ENCODE measurements at regions not wholly inside any gene's neighbourhood (a gene's known extent, or its start where the extent isn't known, plus 50 kb on each side); places are given as distances from the start of the nearest gene placed in this dataset.
"Not testable (repeated sequence)": the region's sequence is repeated elsewhere in the genome, so short reads cannot be mapped to it uniquely, and the experiment has no call there.

DNA sequence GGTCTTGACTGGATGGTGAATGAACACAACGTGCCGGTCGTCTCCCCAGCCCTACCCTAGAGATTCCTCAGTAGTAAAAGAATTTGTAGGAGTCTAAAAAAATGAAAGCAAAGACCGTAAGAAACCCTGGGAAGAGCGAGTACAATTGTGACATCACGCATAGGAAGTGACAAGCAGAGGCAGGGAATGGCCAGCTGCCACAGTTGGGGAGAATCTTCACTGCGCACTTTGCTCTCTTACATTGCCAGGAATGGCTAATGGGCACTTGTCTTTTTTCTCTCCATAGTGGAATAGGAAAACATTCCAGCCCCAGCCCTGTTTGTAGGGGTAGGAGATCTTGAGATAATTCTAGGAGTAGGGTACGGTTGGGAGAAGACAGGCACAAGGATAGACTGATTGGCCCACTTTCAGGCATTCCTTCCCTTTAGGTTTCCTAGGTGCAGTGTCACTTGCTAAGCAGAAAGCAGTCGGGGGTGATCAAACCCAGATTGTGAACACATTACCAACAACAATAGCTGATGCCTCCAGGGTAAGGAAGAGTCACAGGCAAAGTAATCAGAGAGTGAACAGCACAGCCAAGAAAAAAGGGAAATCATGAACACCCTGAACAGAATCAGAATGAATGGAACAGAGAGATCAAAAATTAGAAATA, 302.7 kb downstream of the MAN2A1 start:
- no peak for DNase-seq

DNA sequence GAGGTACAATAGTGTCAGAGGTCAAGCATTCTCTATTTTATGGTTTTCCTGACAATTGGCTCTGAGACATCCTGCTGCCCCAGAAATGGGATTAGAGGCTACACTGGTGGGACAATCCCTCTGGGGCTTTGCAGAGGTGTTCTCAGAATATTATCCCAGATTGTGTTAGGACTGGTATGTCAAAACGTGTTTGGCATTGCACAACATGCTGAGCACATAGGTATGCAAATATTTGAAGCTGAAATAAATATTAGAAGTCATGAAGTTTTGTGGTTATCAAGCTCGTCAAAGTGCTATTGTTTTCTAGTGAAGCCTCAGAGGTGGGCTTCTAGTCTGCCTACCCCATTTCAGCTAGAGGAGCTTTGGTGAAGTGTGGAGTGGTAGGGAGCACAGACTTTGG, 304.4 kb downstream of the MAN2A1 start:
- DNase-seq: no peak

DNA sequence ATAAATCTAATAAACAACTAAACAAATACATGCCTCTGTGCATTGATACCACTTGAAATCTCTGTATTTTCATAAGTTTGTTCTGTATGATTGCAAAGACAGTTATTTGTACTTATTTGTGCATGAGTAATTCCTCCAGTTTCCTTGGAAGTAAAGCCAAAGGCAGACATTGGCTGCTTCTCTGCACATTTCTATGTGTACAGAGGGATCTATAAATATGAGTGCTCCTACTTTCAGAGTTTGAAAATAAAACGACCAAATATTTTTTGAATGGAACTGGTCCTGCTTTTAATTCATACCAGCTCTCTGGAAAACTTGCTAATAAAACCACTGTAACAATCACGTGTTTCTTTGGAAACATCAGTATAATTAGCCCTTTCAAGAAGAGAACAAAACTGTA, 306.5 kb downstream of the MAN2A1 start:
- no peak for DNase-seq

DNA sequence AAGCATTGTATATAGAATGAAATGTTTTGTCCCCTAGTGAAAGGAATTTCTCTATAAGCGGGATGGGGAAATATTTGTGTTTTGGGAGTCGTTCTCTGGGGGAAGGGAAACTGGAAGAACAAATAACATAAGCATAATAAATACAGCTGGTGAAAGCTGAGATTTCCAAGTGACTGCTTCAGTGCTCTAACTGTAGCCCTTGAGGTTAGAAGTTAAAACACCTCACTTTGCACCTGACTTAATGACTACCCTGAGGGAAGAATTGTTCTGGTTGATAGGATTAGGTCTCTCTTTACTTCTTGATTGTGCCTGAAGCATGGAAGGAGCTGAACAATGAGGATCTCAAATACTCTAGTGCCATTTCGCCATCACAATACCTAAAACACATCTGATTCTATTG, 307.4 kb downstream of the MAN2A1 start:
- DNase-seq: no peak

DNA sequence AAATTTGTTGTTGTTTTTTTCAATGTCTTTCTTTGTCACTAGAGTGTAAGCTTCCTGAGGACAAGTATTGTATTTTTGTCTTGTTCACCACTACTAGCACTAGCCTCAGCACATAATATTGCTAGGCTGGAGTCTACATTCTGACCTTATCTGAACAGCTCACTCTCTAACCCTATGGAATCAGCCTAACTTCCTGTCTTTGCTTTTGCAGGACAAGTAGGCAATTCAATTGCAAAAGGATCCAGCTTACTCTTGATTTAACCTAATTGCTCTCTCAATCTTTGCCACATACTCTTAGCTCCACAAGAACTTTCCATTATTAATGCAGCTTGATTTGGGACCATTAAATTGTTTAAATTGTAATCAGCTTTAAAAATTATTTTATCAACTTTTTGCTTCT, 308.5 kb downstream of the MAN2A1 start:
- DNase-seq: no peak

DNA sequence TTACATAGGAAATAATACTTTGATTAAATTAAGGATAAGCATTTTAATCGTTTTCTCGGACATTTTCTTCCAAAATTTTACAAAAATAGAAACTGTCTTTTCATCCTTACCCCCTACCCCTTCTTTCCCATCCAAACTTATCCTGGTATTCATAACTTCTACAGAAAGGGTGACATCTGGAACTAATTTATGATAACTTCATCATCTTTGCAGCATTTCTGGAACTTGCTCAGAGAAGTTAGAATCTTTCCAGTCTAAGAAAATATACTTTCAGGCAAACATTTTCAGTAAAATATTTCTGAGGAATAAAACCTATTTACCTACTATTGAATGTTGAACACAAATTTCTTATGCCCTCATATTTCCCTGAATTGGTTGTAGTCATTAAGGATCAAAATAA, 309.0 kb downstream of the MAN2A1 start:
- DNase-seq: no peak

DNA sequence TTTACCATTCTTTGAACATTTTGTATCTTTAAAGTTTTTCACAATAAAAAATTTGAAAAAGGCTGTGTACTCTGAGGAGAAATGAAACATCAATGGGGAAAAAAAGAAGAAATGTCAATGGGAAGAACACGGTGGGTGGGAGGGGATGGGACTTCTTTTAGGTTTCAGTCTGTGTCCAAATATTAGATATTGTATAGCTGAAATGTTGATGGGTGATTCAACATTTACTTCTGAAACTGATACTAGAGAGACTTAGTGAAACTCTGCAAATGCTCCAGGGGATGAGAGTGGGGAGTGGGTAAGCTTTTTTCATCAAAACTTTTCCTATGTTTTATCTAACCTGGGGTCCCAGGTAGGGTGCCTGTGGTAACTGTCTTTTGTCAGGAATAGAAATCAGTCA, 311.9 kb downstream of the MAN2A1 start:
- no peak for DNase-seq

DNA sequence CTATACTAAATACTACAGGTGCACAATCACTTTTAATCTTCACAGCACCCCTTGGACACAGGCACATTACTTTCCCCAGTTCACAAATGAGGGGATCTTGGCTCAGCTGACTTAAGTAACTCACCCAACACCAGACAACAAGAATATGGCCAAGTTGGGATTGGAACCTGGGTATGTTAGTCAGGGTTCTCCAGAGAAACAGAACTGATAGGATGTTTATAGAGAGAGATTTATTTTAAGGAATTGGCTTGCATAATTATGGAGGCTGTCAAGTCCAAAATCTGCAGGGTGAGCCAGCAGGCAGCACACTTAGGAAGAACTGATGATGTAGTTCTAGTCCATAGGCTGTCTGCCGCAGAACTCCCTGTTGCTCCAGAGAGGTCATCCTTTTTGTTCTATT, 312.9 kb downstream of the MAN2A1 start:
- DNase-seq: no peak

DNA sequence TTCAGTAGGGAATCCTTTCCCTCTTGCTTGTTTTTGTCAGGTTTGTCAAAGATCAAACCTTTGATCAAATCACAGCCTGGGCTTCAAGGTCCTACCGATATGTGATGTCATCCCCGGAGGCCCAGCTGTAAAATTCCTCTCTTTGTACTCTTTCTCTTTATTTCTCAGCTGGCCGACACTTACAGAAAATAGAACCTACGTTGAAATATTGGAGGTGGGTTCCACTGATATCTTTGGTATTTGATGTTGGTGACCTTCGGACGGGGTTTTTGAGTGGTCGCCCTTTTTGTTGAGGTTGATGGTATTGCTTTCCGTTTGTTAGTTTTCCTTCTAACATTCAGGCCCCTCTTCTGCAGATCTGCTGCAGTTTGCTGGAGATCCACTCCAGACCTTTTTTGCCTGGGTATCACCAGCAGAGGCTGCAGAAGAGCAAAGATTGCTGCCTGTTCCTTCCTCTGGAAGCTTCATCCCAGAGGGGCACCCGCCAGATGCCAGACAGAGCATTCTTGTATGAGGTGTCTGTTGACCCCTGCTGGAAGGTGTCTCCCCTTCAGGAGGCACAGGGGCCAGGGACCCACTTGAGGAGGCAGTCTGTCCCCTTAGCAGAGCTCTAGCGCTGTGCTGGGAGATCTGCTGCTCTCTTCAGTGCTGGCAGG, 316.3 kb downstream of the MAN2A1 start:
- not testable (repeated sequence) for DNase-seq

DNA sequence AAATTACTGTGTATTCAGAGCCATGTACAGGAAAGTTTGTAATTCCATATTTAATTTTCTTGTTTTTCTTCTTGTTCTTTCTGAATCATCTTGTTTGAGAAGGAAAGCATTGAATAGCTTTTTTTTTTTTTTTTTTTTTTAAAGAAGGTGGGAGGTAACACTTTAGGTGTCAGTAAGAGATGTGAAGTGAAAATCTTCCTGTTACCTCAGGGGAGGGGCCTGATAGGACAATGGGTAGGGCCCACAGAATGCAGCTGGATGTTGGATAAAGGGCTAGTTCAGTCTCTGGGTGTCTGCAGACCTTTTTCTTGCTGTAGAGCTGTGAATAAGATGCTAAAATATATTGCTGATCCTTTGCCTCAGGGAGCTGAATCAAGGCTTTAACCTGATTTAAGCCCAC, 317.4 kb downstream of the MAN2A1 start:
- DNase-seq: no peak

DNA sequence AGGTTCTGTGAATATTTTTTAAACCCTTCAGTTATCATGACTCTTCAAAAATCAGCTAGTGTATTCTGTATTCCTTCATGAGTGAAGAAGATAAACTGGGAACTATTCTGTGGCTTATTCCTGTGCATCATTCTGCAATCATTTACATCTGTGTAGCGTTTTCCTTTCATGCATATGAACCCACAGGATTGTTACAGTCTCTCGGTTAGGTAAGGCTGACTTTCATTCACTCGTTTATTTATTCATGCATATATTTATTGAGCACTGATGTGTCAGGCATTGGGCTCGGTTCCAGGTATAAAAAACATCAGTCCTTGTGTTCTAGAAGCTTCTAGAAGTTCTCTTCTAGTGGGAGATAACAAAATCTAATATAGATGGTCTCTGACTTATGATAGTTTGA, 318.4 kb downstream of the MAN2A1 start:
- no peak for DNase-seq

DNA sequence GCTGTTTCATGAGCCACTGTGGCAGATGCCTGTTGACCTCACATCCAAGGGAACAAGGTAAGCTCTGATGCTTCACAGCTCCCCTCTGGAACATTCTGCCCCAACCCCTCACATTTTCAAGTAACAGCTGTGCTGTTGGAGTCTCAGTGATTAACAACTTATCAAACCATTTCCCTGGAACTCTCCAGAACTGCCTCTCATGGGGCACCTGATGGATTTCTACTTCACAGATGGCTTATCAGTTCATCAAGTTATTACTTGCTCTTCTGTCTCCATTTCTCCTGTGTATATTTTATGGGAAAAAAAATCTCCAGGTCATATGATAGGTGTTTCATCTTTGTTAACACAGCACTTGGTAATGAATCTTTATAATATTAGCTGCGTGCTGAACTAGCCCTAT, 322.4 kb downstream of the MAN2A1 start:
- no peak for DNase-seq

DNA sequence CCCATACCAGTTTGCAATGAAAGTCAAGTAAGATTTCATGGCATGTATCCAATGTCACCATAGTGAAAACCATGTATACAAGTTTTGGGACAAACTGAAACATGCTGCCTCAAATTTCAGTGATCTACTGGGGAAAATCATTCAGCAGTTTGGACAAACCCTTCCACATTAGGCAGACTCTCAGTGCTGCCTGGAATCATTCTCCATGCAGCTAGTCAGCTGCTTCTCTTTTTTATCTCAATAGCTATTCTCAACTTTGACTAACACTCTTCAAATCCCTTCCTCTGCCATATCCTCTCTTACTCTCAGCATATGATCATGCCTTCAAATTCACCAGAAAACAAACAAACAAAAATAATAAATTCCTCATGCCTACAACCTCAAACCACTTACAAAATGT, 323.3 kb downstream of the MAN2A1 start:
- DNase-seq: no peak

DNA sequence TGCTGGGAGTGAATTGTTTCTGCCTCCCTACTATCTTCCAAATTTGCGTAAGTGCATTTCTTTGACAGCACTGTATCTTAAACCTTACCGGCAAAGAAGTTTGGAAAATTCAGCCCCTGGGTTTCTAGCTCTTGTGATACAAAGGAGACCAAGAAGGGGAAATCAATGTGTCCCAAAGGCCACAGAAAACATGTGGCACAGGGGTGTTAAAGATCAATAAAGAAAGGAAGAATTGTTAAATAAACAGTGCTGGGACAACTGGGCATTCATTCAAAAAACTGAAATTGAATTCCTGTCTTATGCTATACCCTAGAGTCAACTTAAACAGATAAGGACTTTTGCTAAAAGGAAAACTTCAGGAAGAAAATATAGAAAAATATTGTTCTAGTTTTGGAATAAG, 328.1 kb downstream of the MAN2A1 start:
- no peak for DNase-seq

DNA sequence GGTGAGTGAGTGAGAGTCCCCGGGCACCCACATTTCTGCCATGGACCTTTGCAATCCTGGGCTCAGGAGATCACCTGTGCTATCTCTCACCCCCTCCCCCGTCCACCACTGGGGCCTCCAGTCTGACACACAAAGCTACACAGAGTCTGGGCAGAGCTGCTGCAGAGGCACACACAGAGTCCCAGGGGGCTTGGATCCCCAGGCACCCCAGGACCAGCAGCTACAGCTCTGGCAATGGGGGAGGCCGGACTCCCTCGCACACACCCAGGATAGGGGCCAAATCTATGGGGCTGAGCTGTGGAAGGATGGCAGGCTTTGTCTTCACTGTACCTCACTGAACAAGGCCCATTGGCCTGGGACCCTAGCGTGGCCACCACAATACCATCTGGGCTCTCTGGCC, 328.8 kb downstream of the MAN2A1 start:
- peak; percentile 27 for DNase-seq

DNA sequence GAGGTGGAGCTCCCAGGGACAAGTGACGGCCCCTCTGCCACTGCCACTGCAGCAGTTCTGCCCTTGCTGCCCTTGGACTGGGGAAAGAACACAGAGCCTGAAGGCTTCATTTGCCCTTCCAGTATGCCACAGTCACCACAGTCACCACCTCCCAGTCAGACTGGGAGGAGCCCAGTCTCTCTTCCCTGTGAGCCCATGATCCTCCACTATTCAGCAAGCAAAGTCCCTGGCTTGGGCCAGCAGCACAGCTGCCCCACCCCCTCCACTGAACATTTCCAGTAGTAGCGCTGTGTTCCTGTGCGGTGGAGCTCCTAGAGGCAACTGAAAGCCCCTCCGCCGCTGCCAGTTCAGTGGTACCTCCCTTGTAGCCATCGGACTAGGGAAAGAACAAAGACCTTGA, 329.4 kb downstream of the MAN2A1 start:
- DNase-seq: no peak

DNA sequence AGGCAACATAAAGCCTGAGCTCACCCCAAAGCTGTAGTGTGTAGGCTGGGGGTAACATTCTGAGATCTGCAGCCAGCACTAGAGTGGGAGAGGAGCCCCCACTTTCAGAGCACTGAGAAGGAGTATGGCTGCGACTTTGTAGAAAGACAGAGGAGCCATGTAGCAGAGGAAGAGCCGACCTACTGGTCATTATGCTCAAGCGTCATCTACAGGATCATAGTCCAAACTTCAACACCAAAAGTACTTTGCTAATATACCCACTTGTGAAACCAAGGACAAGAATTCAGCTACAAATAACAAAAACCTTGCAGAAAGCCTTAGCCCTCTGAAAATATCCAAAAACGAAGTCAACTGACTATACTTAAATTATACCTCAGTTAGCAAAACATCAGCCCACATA, 330.1 kb downstream of the MAN2A1 start:
- DNase-seq: no peak

DNA sequence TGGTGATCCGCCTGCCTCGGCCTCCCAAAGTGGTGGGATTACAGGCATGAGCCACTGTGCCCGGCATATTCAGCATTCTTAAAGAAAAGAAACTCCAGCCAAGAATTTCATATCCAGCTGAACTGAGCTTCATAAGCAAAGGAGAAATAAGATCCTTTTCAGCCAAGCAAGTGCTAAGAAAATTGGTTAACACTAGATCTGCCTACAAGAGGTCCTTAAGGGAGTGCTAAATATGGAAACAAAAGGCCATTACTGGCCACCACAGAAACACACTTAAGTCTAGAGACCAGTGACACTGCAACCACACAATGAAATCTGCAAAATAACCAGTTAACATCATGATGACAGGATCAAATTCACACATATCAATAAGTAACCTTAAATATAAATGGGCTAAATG, 331.5 kb downstream of the MAN2A1 start:
- DNase-seq: no peak

DNA sequence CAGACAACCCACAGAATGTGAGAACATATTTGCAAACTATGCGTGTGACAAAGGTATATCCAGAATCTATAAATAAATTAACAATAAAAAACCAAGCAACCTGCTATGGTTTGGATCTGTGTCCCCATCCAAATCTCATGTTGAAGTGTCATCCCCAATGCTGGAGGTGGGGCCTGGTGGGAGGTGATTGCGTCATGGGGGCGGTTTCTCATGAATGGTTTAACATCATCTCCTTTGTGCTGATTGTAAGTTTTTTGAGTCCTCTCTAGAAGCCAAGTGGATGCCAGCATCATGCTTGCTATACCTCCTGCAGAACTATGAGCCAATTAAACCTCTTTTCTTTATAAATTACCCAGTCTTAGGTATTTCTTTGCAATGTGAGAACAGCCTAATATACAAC, 335.4 kb downstream of the MAN2A1 start:
- no peak for DNase-seq

DNA sequence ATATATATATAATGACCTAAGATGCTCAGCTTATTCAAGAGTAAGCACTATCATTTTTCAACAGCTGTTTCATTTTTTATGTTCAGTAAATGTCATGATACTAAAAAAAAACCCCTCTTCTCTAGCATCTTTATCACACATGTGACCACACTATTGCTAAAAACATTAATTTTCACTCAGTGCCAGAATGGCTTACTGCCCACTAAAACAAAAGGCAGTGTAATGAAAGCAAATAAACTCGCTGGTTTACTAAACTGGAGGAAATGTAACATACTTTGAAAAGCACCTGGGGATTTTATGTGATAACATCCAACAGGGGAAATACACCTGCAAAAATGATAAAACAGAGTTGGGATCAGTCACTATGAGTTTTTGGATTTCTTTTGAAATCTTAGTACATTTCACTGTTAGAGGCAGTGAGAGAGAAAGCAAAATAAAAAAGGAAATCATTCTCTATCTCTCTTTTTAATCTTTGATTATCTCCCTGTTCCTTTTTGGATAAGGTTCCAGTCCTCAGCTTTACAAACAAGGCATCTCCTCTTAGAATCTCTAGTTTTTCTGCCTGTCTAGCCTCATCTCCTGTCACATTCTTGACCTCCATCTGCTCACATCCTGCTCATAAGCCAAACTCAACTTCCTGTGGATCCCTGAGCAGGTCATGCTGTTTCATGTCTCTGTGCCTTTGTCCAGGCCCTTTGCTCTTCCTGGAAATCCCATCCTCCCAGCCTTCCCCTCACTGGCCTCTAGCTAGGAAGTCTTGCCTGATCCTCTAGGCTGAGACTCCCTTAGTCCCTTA, 338.0 kb downstream of the MAN2A1 start:
- no peak for DNase-seq

DNA sequence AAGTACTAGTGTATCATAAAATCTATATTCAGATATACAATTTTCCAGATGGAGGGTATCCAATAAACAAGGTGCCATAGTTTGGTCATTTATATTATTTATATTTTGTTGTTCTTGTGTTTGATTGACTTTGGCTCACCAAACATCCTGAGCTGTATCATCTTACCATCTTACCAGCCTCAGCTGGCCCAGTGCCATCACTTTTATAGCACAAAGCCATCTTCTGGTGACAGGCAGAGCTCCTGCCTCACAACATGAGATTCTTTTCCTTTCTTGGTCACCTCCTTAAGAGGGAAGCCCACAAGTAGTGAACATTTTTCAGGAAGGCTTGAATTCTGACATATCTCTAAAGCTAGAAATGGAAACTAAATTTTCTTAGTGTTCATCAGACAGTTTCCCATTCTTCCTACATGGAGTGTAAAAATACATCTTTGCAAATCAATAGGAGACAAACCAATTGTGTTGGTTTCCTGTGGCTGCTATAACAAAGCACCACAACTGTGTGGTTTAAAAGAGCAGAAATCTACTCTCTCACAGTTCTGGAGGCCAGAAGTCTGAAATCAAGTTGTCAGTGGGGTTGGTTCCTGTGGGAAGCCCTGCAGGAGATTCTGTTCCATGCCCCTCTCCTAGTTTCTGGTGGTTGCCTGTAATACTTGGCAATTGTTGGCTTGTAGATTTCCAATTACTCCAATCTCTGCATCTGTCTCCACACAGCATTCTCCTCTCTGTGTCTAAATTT, 341.8 kb downstream of the MAN2A1 start:
- DNase-seq: no peak

DNA sequence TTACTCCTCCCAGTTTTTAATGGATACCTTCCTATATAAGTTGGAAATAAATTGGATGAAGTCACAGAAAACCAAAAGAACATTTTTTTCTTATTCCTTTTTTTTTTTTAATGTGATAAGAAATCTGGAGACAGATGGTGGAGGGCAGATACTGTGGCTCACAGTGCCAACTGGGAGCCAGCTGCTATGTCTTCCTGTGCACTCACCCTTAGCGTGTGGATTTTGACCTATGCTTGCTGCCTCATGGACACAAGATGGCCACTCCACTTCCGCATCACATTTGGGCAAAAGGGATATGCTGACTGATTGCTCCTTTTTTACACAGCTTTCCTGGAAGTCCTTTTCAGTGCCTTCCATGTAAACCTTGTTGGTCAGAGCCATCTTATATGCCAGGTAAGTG, 342.6 kb downstream of the MAN2A1 start:
- no peak for DNase-seq

DNA sequence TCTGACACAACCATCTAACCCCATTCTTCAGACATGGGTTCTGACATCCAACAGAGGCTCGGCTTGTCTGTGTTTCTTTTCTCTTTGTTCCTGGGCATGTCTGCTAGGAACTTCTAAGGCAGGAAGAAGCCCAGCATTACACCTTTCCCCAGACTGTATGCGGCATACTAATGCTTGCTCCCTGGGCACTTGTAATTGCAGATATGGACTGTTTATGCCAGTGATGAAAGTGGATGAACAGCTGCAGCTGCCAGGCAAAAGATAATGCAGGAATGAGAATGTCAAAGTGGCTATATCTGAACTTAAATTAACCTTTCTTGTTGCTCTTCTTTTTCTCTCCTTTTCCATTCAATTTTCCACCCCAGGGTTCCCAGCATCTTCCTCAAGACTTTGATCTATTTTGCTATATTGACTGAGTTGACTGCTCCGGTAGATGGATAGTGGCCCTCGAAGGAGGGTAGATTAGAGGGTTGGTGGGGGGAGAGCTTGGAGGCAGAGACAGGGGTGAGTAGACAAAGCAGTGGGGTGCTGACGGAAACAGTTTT, 344.4 kb downstream of the MAN2A1 start:
- DNase-seq: no peak
